ENCODE measurements at regions not wholly inside any gene's neighbourhood (a gene's known extent, or its start where the extent isn't known, plus 50 kb on each side); places are given as distances from the start of the nearest gene placed in this dataset.

- no peak overlapping the region for H3K9ac ChIP-seq (replicated peaks; ENCODE audit: extremely low read depth, insufficient read depth, low read length)
- BruUV-seq (replicated peaks): no TSS peak
- H3K4me1 ChIP-seq (ENCODE audit: control insufficient read depth, extremely low read depth, insufficient read depth, low read length): no peaks in the 10 kb centered on the region
- H3K9me3 ChIP-seq (replicated peaks; ENCODE audit: control insufficient read depth, insufficient read depth, low read length): no peaks in the 10 kb centered on the region
- no peak overlapping the region for H3K4me2 ChIP-seq (ENCODE audit: insufficient read depth, low read length)
- no peaks in the 10 kb centered on the region for H3K79me2 ChIP-seq (ENCODE audit: control insufficient read depth, insufficient read depth, low read length)
- no peaks in the 10 kb centered on the region for H3K36me3 ChIP-seq (ENCODE audit: control insufficient read depth in 2 of 2, extremely low read depth in 1 of 2, insufficient read depth in 2 of 2, low read length in 2 of 2)
- no peak for TF ChIP-seq POLR2AphosphoS5 (IDR thresholded peaks at IDR 0.05; ENCODE audit: insufficient read depth, low read depth, low read length)
- no peak for TF ChIP-seq POLR2A (IDR thresholded peaks at IDR 0.05; ENCODE audit: low read depth, low read length)
- TF ChIP-seq MYC (IDR thresholded peaks at IDR 0.05; ENCODE audit: low read depth, low read length): no peak
- TF ChIP-seq EZH2 (IDR thresholded peaks at IDR 0.05; ENCODE audit: borderline replicate concordance, low read depth, low read length, severe bottlenecking): no peak
- no peak for TF ChIP-seq GATA2 (IDR thresholded peaks at IDR 0.05; ENCODE audit: insufficient read depth, insufficient read length, low read depth, low read length)
- no peak for TF ChIP-seq FOS (IDR thresholded peaks at IDR 0.05; ENCODE audit: borderline replicate concordance, insufficient read depth, low read length)
- TF ChIP-seq CTCF (IDR thresholded peaks at IDR 0.05; ENCODE audit: extremely low read depth in 1 of 2, insufficient read depth in 1 of 2, low read depth in 1 of 2, low read length in 2 of 2): no peak
- no peak for TF ChIP-seq JUN (IDR thresholded peaks at IDR 0.05; ENCODE audit: borderline replicate concordance, insufficient read depth, insufficient read length, low read depth)
- no peak for TF ChIP-seq MAX (IDR thresholded peaks at IDR 0.05; ENCODE audit: insufficient read depth, insufficient read length)
- no peak for FAIRE-seq
- H3K27ac ChIP-seq (ENCODE audit: insufficient read depth, low read depth, low read length): no peak overlapping the region
- no peaks in the 10 kb centered on the region for H3K9me1 ChIP-seq (replicated peaks; ENCODE audit: control insufficient read depth, extremely low read depth, insufficient read depth, low read length)
- intact Hi-C loops (cut with micrococcal nuclease) (no loop called here), dilution Hi-C loops (cut with MboI; ENCODE audit: extremely low pct_ligation_motif_present, low sequenced_read_pairs) (no loop called here)
- no peak overlapping the region for H2AFZ ChIP-seq (ENCODE audit: low read depth, low read length)
- no peaks in the 10 kb centered on the region for H4K20me1 ChIP-seq (replicated peaks; ENCODE audit: control insufficient read depth, extremely low read depth, insufficient read depth, low read length)
- H3K27me3 ChIP-seq (ENCODE audit: control insufficient read depth in 2 of 2, insufficient read depth in 2 of 2, low read length in 2 of 2): peaks cover 0 to 2% of the 10 kb centered on the region in 2 experiments
- no peak overlapping the region for H3K4me3 ChIP-seq (replicated peaks in 1 of 3; ENCODE audit: insufficient read depth in 1 of 3, low read depth in 1 of 3, low read length in 3 of 3)
- ChIA-PET POLR2A (no interaction called here), CTCF (no interaction called here)
- no peak for DNase-seq (ENCODE audit: low read depth, low spot score)
These were observed 68.7 kb upstream of the HAND1 start for GRCh38 chr5:154546719-154547118.

Measured in endothelial cell of umbilical vein (primary cell).